HG03521 (cell line): ENCODE measurements at regions not wholly inside any gene's neighbourhood (a gene's known extent, or its start where the extent isn't known, plus 50 kb on each side); places are given as distances from the start of the nearest gene placed in this dataset.
"Not testable (repeated sequence)": the region's sequence is repeated elsewhere in the genome, so short reads cannot be mapped to it uniquely, and the experiment has no call there.

Experiments
- ATAC-seq: cut with Tn5 transposase; IDR thresholded peaks from one replicate; pipeline ENCODE4 v1.9.1; 2021; ENCODE audit warnings: mild to moderate bottlenecking, moderate library complexity; ENCODE audit not compliant: unreplicated experiment

GRCh38 chr10:91080776-91081175, 139.7 kb upstream of the PCGF5 start:
- ATAC-seq = no peak

GRCh38 chr10:91082447-91082846, 138.0 kb upstream of the PCGF5 start:
- ATAC-seq = no peak

- no peak for ATAC-seq
Observed at GRCh38 chr10:91088300-91089140, 131.9 kb upstream of the PCGF5 start.

- ATAC-seq = no peak
Observed at GRCh38 chr10:91090761-91091529, 129.5 kb upstream of the PCGF5 start.

GRCh38 chr10:91091780-91092179, 128.7 kb upstream of the PCGF5 start:
- no peak for ATAC-seq

- no peak for ATAC-seq
Observed at GRCh38 chr10:91096274-91096673, 124.2 kb upstream of the PCGF5 start.

GRCh38 chr10:91097313-91097712, 123.2 kb upstream of the PCGF5 start:
- ATAC-seq = no peak

GRCh38 chr10:91098021-91098420, 122.4 kb upstream of the PCGF5 start:
- not testable (repeated sequence) for ATAC-seq

GRCh38 chr10:91103384-91104192, 116.9 kb upstream of the PCGF5 start:
- ATAC-seq = no peak

- no peak for ATAC-seq
Observed at GRCh38 chr10:91104193-91105041, 116.0 kb upstream of the PCGF5 start.

GRCh38 chr10:91105269-91105668, 115.2 kb upstream of the PCGF5 start:
- no peak for ATAC-seq

- ATAC-seq = no peak
Observed at GRCh38 chr10:91108820-91109219, 111.6 kb upstream of the PCGF5 start.

GRCh38 chr10:91111060-91111459, 109.4 kb upstream of the PCGF5 start:
- no peak for ATAC-seq

- no peak for ATAC-seq
Observed at GRCh38 chr10:91115618-91116390, 104.7 kb upstream of the PCGF5 start.

GRCh38 chr10:91117505-91117904, 103.0 kb upstream of the PCGF5 start:
- ATAC-seq = no peak

GRCh38 chr10:91120348-91120747, 100.1 kb upstream of the PCGF5 start:
- ATAC-seq = no peak

- ATAC-seq = no peak
Observed at GRCh38 chr10:91123261-91123660, 97.2 kb upstream of the PCGF5 start.

- ATAC-seq = no peak
Observed at GRCh38 chr10:91124016-91124415, 96.4 kb upstream of the PCGF5 start.

GRCh38 chr10:91126471-91126870, 94.0 kb upstream of the PCGF5 start:
- ATAC-seq = no peak
